HepG2 (cell line): ENCODE measurements at regions not wholly inside any gene's neighbourhood (a gene's known extent, or its start where the extent isn't known, plus 50 kb on each side); places are given as distances from the start of the nearest gene placed in this dataset.

Source experiments
- ATAC-seq: fragments of 200-7000 bp; cut with Tn5 transposase; 3 replicates; pipeline ENCODE4 v1.9.1; 2020; ENCODE audit warnings: mild to moderate bottlenecking, moderate library complexity
- BruUV-seq: library from RNA; stranded (reverse); fragments of 400-500 nt; replicated peaks from 2 replicates; lab custom pipeline; 2021; lab: Mats Ljungman, UMichigan
- CTCF ChIA-PET: fragments of 300-600 bp; formaldehyde crosslinking; extraction: SDS; loops from one replicate; lab custom pipeline; 2021; ENCODE audit warnings: low total read pairs, inconsistent platforms, low intra/inter-chr PET ratio; lab: Yijun Ruan, JAX
- POLR2A ChIA-PET: fragments of 350-600 bp; sonication (Branson Sonifier 250); formaldehyde crosslinking; loops from one replicate; lab custom pipeline; 2020; ENCODE audit warnings: antibody characterized with exemption, inconsistent platforms; lab: Yijun Ruan, JAX
- DNase-seq: peaks from one replicate; pipeline ENCODE4 v3.0.0-alpha.2; 2015; ENCODE audit warnings: low spot score
- FAIRE-seq: peaks from 3 replicates; lab custom pipeline; 2011; peaks lifted over from hg19 to GRCh38; lab: Jason Lieb, UNC
- H2AFZ ChIP-seq: one replicate; pipeline ENCODE4 v1.6.1; 2011; ENCODE audit warnings: low read length, inconsistent platforms
- H3K27ac ChIP-seq: fragments of 300-600 bp; 3 replicates; pipeline ENCODE4 v1.8.0; 2011; ENCODE audit warnings: mixed run types, mild to moderate bottlenecking, mixed read lengths, low read length, inconsistent platforms; ENCODE audit not compliant: insufficient read depth; ENCODE audit errors: extremely low read length
- H3K27me3 ChIP-seq, 2 experiments: fragments of 200-600 bp in 1 of 2; 2 replicates in 1 of 2; 3 replicates in 1 of 2; pipeline versions ENCODE4 v1.6.0 to v1.8.0; 2011; ENCODE audit warnings: low read length in 2 of 2, mild to moderate bottlenecking in 2 of 2, moderate library complexity in 2 of 2, inconsistent platforms in 1 of 2; ENCODE audit not compliant: insufficient read depth in 2 of 2, control insufficient read depth in 1 of 2
- H3K36me3 ChIP-seq, 2 experiments: fragments of 200-600 bp in 1 of 2; replicated peaks in 1 of 2; 2 replicates in 1 of 2; 3 replicates in 1 of 2; pipeline versions ENCODE4 v1.5.1 to v1.8.0; 2011; ENCODE audit warnings: low read length in 2 of 2, inconsistent platforms in 1 of 2; ENCODE audit not compliant: insufficient read depth in 2 of 2, control insufficient read depth in 1 of 2
- H3K4me1 ChIP-seq: 2 replicates; pipeline ENCODE4 v1.5.1; 2012; ENCODE audit warnings: low read length, inconsistent platforms; ENCODE audit not compliant: insufficient read depth
- H3K4me2 ChIP-seq: 2 replicates; pipeline ENCODE4 v1.6.0; 2011; ENCODE audit warnings: low read depth, low read length, inconsistent platforms
- H3K4me3 ChIP-seq, 3 experiments: fragments of 200-600 bp in 1 of 3; sonication (generic), shearing (Covaris generic) in 1 of 3; replicated peaks in 1 of 3; 2 replicates each; pipeline ENCODE4 v1.5.1; 2011 to 2016; ENCODE audit warnings: low read length in 3 of 3, inconsistent platforms in 2 of 3, low read depth in 2 of 3, mild to moderate bottlenecking in 2 of 3, control low read depth in 1 of 3, mixed read lengths in 1 of 3; ENCODE audit not compliant: insufficient read depth in 1 of 3
- H3K79me2 ChIP-seq: one replicate; pipeline ENCODE4 v1.6.1; 2011; ENCODE audit warnings: low read length, inconsistent platforms; ENCODE audit not compliant: insufficient read depth
- H3K9ac ChIP-seq: 2 replicates; pipeline ENCODE4 v1.6.0; 2011; ENCODE audit warnings: mild to moderate bottlenecking, low read depth, low read length, inconsistent platforms; ENCODE audit not compliant: insufficient read depth
- H3K9me3 ChIP-seq: 2 replicates; pipeline ENCODE4 v1.5.1; 2012; ENCODE audit warnings: mild to moderate bottlenecking, low read length
- H4K20me1 ChIP-seq: 2 replicates; pipeline ENCODE4 v1.6.0; 2011; ENCODE audit warnings: inconsistent platforms, mild to moderate bottlenecking, low read length, moderate library complexity; ENCODE audit not compliant: insufficient read depth
- DMAP1 ChIP-seq: IDR thresholded peaks from 2 replicates; pipeline ENCODE4 v1.6.1; 2016
- DR1 ChIP-seq: sonication (generic); formaldehyde crosslinking; IDR thresholded peaks from 2 replicates; pipeline ENCODE4 v1.8.0; 2021; ENCODE audit warnings: mild to moderate bottlenecking, missing genetic modification reagents, inconsistent platforms
- DRAP1 ChIP-seq: IDR thresholded peaks from 2 replicates; pipeline ENCODE4 v1.6.1; 2016; ENCODE audit warnings: missing genetic modification reagents, missing compliant biosample characterization
- GABPA ChIP-seq, 2 experiments: IDR thresholded peaks; 2 replicates each; pipeline ENCODE4 v1.6.1; 2011 to 2016; ENCODE audit warnings: low read depth in 2 of 2, low read length in 1 of 2, missing biosample characterization in 1 of 2, missing genetic modification characterization in 1 of 2
- HNF4A ChIP-seq: sonication (generic); formaldehyde crosslinking; IDR thresholded peaks from 2 replicates; pipeline ENCODE4 v1.4.0; 2020; ENCODE audit warnings: missing genetic modification reagents
- HOXD1 ChIP-seq: sonication (generic); formaldehyde crosslinking; IDR thresholded peaks from 2 replicates; pipeline ENCODE4 v1.5.0; 2020; ENCODE audit warnings: missing genetic modification reagents
- NFIB ChIP-seq: sonication (generic); formaldehyde crosslinking; IDR thresholded peaks from 2 replicates; pipeline ENCODE4 v1.9.0; 2021; ENCODE audit warnings: missing genetic modification reagents, mild to moderate bottlenecking, borderline replicate concordance
- ZNF264 ChIP-seq: sonication (generic); formaldehyde crosslinking; IDR thresholded peaks from 2 replicates; pipeline ENCODE4 v1.4.0; 2020; ENCODE audit warnings: missing genetic modification reagents
- ZNF335 ChIP-seq: sonication (generic); formaldehyde crosslinking; IDR thresholded peaks from 2 replicates; pipeline ENCODE4 v1.4.0; 2020; ENCODE audit warnings: missing genetic modification reagents
- ZNF652 ChIP-seq: IDR thresholded peaks from 2 replicates; pipeline ENCODE4 v1.6.1; 2016; ENCODE audit warnings: low read depth, borderline replicate concordance
- ZNF737 ChIP-seq: sonication (generic); formaldehyde crosslinking; IDR thresholded peaks from 2 replicates; pipeline ENCODE4 v1.5.0; 2020; ENCODE audit warnings: missing genetic modification reagents, mild to moderate bottlenecking, borderline replicate concordance
- ZNF773 ChIP-seq: sonication (generic); formaldehyde crosslinking; IDR thresholded peaks from 2 replicates; pipeline ENCODE4 v1.4.0; 2020; ENCODE audit warnings: missing genetic modification reagents, borderline replicate concordance
- ZNF775 ChIP-seq: sonication (generic); formaldehyde crosslinking; IDR thresholded peaks from 2 replicates; pipeline ENCODE4 v1.4.0; 2020; ENCODE audit warnings: missing genetic modification reagents, mild to moderate bottlenecking, moderate library complexity, borderline replicate concordance
- ZNF790 ChIP-seq: sonication (generic); formaldehyde crosslinking; IDR thresholded peaks from 2 replicates; pipeline ENCODE4 v1.8.0; 2022; ENCODE audit warnings: missing genetic modification reagents, mild to moderate bottlenecking, borderline replicate concordance
- ZSCAN30 ChIP-seq: sonication (generic); formaldehyde crosslinking; IDR thresholded peaks from 2 replicates; pipeline ENCODE4 v1.5.0; 2020; ENCODE audit warnings: mild to moderate bottlenecking, missing genetic modification reagents
- WGBS: methylation state at CpG from one replicate; pipeline ENCODE4 v1.1.6; 2017; ENCODE audit warnings: low lambda C conversion rate; 5-methylcytosine and 5-hydroxymethylcytosine counted together
- in situ Hi-C: cut with HindIII; loops from 2 replicates; pipeline ENCODE4 v1.10.0; 2017; ENCODE audit warnings: low pct_unique_long_range_greater_than_20kb; ENCODE audit not compliant: extremely low pct_ligation_motif_present
- intact Hi-C: fragments of 100-400 bp; cut with micrococcal nuclease; formaldehyde crosslinking; loops from one replicate; pipeline ENCODE4 v1.10.0; 2022; ENCODE audit not compliant: unreplicated experiment
- TF ChIP-seq, protein P1 (sequence below): sonication (generic); formaldehyde crosslinking; IDR thresholded peaks from 2 replicates; pipeline ENCODE4 v1.4.0; 2020; ENCODE audit warnings: missing genetic modification reagents, borderline replicate concordance
- TF ChIP-seq, protein P2 (sequence below): sonication (generic); formaldehyde crosslinking; conservative IDR thresholded peaks from 2 replicates; pipeline ENCODE4 v1.8.1; 2023; ENCODE audit warnings: missing genetic modification reagents

DNA sequence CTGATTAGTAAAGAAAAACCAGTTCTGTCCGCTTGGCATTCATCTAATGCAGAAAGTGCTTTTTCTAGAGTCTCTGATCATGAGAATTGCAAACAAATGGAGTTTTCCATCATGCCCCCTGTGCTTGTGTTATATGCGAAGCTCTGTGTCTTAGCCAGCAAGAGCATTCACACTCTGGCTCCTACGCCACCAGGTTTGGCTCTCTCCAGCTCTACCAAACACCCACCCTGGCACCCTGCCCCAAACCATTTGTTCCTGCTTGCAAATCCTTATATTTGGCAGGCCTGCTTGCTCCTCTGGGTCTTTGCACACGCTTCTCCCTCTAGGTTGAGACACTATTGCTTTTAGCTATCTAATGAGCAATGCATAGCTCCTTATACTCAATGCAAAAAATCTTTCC is 204.1 kb upstream of the CYRIA start:
- no peaks in the 10 kb centered on the region for H3K4me1 ChIP-seq
- H3K27ac ChIP-seq: no peak overlapping the region
- H2AFZ ChIP-seq: no peak overlapping the region
- in situ Hi-C loops: no loop called here
- TF ChIP-seq HOXD1 (CRISPR knock-in tag) (no peak), DR1 (CRISPR knock-in tag) (no peak), GABPA (IDR thresholded peaks at IDR 0.05; ENCODE audit: low read depth, low read length) (no peak), GABPA (CRISPR knock-in tag; IDR thresholded peaks at IDR 0.05; ENCODE audit: low read depth) (no peak)
- POLR2A ChIA-PET: no interaction called here
- H3K27me3 ChIP-seq: no peaks in the 10 kb centered on the region
- H3K36me3 ChIP-seq: no peaks in the 10 kb centered on the region
- no peaks in the 10 kb centered on the region for H3K9me3 ChIP-seq
- no TSS peak for BruUV-seq
- ATAC-seq: no peak
- no peaks in the 10 kb centered on the region for H3K79me2 ChIP-seq
- intact Hi-C loops: no loop called here
- no peak overlapping the region for H3K4me2 ChIP-seq
- no peak overlapping the region for H3K4me3 ChIP-seq
- CTCF ChIA-PET: no interaction called here
- WGBS: 37% methylated on average over 4 of the region's 4 CpGs
- no peak for DNase-seq
- H3K9ac ChIP-seq: no peak overlapping the region
- no peak for FAIRE-seq
- no peaks in the 10 kb centered on the region for H4K20me1 ChIP-seq

GRCh38 chr2:16862471-16862870 is 196.8 kb upstream of the CYRIA start:
- ATAC-seq: no peak
- no peak for DNase-seq
- Histone ChIP-seq H3K27ac (no peak overlapping the region), H3K36me3 (no peaks in the 10 kb centered on the region), H4K20me1 (no peaks in the 10 kb centered on the region), H3K79me2 (no peaks in the 10 kb centered on the region), H3K9ac (no peak overlapping the region), H2AFZ (no peak overlapping the region), H3K27me3 (no peaks in the 10 kb centered on the region), H3K4me2 (no peak overlapping the region), H3K9me3 (no peaks in the 10 kb centered on the region; the same call in 1 of the 2 replicates), H3K4me3 (no peak overlapping the region), H3K4me1 (no peaks in the 10 kb centered on the region)
- intact Hi-C loops (no loop called here), in situ Hi-C loops (no loop called here)
- CTCF ChIA-PET: interaction anchor here (0.6 kb wide), 1 partner anchor 38 kb away, joined by 3 read pairs; no protein-coding TSS in a partner anchor
- FAIRE-seq: no peak
- 15% methylated on average over 6 of the region's 6 CpGs for WGBS
- BruUV-seq: no TSS peak
- POLR2A ChIA-PET: no interaction called here
- TF ChIP-seq, protein P1, sequence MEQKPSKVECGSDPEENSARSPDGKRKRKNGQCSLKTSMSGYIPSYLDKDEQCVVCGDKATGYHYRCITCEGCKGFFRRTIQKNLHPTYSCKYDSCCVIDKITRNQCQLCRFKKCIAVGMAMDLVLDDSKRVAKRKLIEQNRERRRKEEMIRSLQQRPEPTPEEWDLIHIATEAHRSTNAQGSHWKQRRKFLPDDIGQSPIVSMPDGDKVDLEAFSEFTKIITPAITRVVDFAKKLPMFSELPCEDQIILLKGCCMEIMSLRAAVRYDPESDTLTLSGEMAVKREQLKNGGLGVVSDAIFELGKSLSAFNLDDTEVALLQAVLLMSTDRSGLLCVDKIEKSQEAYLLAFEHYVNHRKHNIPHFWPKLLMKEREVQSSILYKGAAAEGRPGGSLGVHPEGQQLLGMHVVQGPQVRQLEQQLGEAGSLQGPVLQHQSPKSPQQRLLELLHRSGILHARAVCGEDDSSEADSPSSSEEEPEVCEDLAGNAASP (CRISPR knock-in tag): no peak
- TF ChIP-seq ZNF773 (CRISPR knock-in tag) (no peak), HNF4A (CRISPR knock-in tag) (no peak), ZNF737 (CRISPR knock-in tag) (no peak), DRAP1 (CRISPR knock-in tag) (no peak), NFIB (CRISPR knock-in tag) (no peak), ZNF652 (CRISPR knock-in tag) (no peak), ZNF790 (CRISPR knock-in tag) (no peak), ZNF335 (no peak), ZNF264 (CRISPR knock-in tag) (no peak), ZNF775 (CRISPR knock-in tag) (no peak), ZSCAN30 (CRISPR knock-in tag) (no peak), DMAP1 (CRISPR knock-in tag) (no peak)
- TF ChIP-seq, protein P2, sequence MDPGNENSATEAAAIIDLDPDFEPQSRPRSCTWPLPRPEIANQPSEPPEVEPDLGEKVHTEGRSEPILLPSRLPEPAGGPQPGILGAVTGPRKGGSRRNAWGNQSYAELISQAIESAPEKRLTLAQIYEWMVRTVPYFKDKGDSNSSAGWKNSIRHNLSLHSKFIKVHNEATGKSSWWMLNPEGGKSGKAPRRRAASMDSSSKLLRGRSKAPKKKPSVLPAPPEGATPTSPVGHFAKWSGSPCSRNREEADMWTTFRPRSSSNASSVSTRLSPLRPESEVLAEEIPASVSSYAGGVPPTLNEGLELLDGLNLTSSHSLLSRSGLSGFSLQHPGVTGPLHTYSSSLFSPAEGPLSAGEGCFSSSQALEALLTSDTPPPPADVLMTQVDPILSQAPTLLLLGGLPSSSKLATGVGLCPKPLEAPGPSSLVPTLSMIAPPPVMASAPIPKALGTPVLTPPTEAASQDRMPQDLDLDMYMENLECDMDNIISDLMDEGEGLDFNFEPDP (CRISPR knock-in tag): no peak
